B cell (primary cell): ENCODE measurements at regions not wholly inside any gene's neighbourhood (a gene's known extent, or its start where the extent isn't known, plus 50 kb on each side); places are given as distances from the start of the nearest gene placed in this dataset.

Source experiments
- ATAC-seq: fragments of 200-7000 bp; cut with Tn5 transposase; one replicate; pipeline ENCODE4 v1.10.0; 2021; ENCODE audit warnings: low read depth, mild to moderate bottlenecking, moderate number of reproducible peaks, moderate library complexity
- CTCF ChIA-PET: fragments of 350-600 bp; sonication (Branson Sonifier 250); formaldehyde crosslinking; loops from one replicate; lab custom pipeline; 2021; ENCODE audit warnings: antibody characterized with exemption, inconsistent platforms; lab: Charles Lee
- POLR2A ChIA-PET: fragments of 350-600 bp; sonication (Branson Sonifier 250); formaldehyde crosslinking; loops from one replicate; lab custom pipeline; 2021; ENCODE audit warnings: antibody characterized with exemption; lab: Charles Lee
- DNase-seq: peaks from one replicate; pipeline ENCODE4 v3.0.0; 2013
- H2AFZ ChIP-seq: 2 replicates; pipeline ENCODE4 v1.6.1; 2012; ENCODE audit warnings: mild to moderate bottlenecking, low read depth, low read length; ENCODE audit not compliant: insufficient read depth, poor library complexity, severe bottlenecking
- H3K27ac ChIP-seq, 2 donors: 1 replicate in 1 of 2; 2 replicates in 1 of 2; pipeline ENCODE4 v1.5.1; 2012 to 2013; ENCODE audit warnings: low read length in 2 of 2, mild to moderate bottlenecking in 2 of 2, moderate library complexity in 1 of 2
- H3K27me3 ChIP-seq, 4 experiments: fragments of 200-600 bp in 1 of 4; sonication (generic) in 1 of 4; replicated peaks in 1 of 4; 1 replicate in 2 of 4; 2 replicates in 2 of 4; pipeline versions ENCODE4 v1.6.1 to v1.7.0; 2013 to 2016; ENCODE audit warnings: low read length in 3 of 4, mild to moderate bottlenecking in 2 of 4, mixed read lengths in 1 of 4, moderate library complexity in 1 of 4; ENCODE audit not compliant: insufficient read depth in 4 of 4, control insufficient read depth in 3 of 4; ENCODE audit errors: control extremely low read depth in 1 of 4
- H3K36me3 ChIP-seq, 2 experiments: replicated peaks in 1 of 2; 1 replicate in 1 of 2; 2 replicates in 1 of 2; pipeline versions ENCODE4 v1.6.1 to v1.7.1; 2013; ENCODE audit warnings: low read length in 1 of 2; ENCODE audit not compliant: insufficient read depth in 2 of 2, control insufficient read depth in 1 of 2; ENCODE audit errors: control extremely low read depth in 1 of 2, extremely low read depth in 1 of 2
- H3K4me1 ChIP-seq, 2 donors: fragments of 200-600 bp in 1 of 2; sonication (generic) in 1 of 2; 1 replicate in 1 of 2; 2 replicates in 1 of 2; pipeline versions ENCODE4 v1.5.1 to v1.6.1; 2013 to 2017; ENCODE audit warnings: low read length in 2 of 2; ENCODE audit not compliant: control insufficient read depth in 2 of 2, insufficient read depth in 2 of 2
- H3K4me2 ChIP-seq: replicated peaks from 2 replicates; pipeline ENCODE3; 2012; ENCODE audit warnings: mild to moderate bottlenecking, low read depth, low read length; ENCODE audit not compliant: poor library complexity, severe bottlenecking
- H3K4me3 ChIP-seq, 5 experiments: fragments of 200-600 bp in 1 of 5; sonication (generic) in 1 of 5; 1 replicate in 3 of 5; 2 replicates in 2 of 5; pipeline versions ENCODE4 v1.5.1 to v1.7.0; 2011 to 2016; ENCODE audit warnings: low read length in 4 of 5, mild to moderate bottlenecking in 4 of 5, low read depth in 2 of 5, control low read depth in 1 of 5, moderate library complexity in 1 of 5; ENCODE audit not compliant: insufficient read depth in 1 of 5; ENCODE audit errors: control extremely low read depth in 1 of 5, extremely low read depth in 1 of 5
- H3K79me2 ChIP-seq: fragments of 200-600 bp; sonication (generic); one replicate; pipeline ENCODE4 v1.6.0; 2016; ENCODE audit warnings: low read length; ENCODE audit not compliant: control insufficient read depth, insufficient read depth
- H3K9ac ChIP-seq: fragments of 200-600 bp; sonication (generic); 2 replicates; pipeline ENCODE4 v1.6.1; 2017; ENCODE audit warnings: mild to moderate bottlenecking, low read length, moderate library complexity
- H3K9me3 ChIP-seq, 3 donors: one replicate each; pipeline versions ENCODE4 v1.6.1 to v1.7.1; 2013; ENCODE audit warnings: low read length in 2 of 3; ENCODE audit not compliant: control insufficient read depth in 2 of 3, insufficient read depth in 1 of 3; ENCODE audit errors: control extremely low read depth in 1 of 3
- H4K20me1 ChIP-seq: 2 replicates; pipeline ENCODE4 v1.6.0; 2012; ENCODE audit warnings: mild to moderate bottlenecking, low read length; ENCODE audit not compliant: insufficient read depth, control insufficient read depth, poor library complexity, severe bottlenecking
- H3K27ac Mint-ChIP-seq: one replicate; pipeline ENCODE4 v1.8.0; 2021; ENCODE audit warnings: mixed read lengths
- H3K27me3 Mint-ChIP-seq: one replicate; pipeline ENCODE4 v1.8.0; 2021; ENCODE audit warnings: mixed read lengths
- H3K4me1 Mint-ChIP-seq: one replicate; pipeline ENCODE4 v1.8.0; 2021; ENCODE audit warnings: mixed read lengths
- H3K4me3 Mint-ChIP-seq: one replicate; pipeline ENCODE4 v1.8.0; 2021; ENCODE audit warnings: mixed read lengths
- H3K9me3 Mint-ChIP-seq: one replicate; pipeline ENCODE4 v1.8.0; 2022; ENCODE audit warnings: mixed read lengths; ENCODE audit not compliant: insufficient read depth
- CTCF ChIP-seq: fragments of 200-600 bp; IDR thresholded peaks from one replicate; pipeline ENCODE4 v1.8.0; 2022; ENCODE audit warnings: antibody characterized with exemption, mild to moderate bottlenecking
- EZH2 ChIP-seq: IDR thresholded peaks from 2 replicates; pipeline ENCODE4 v1.6.1; 2012; ENCODE audit warnings: borderline replicate concordance, low read depth, mild to moderate bottlenecking, moderate library complexity, low read length; ENCODE audit not compliant: insufficient read depth, poor library complexity, severe bottlenecking
- WGBS: methylation state at CpG from one replicate; pipeline ENCODE4 v1.1.5; 2013; ENCODE audit warnings: missing lambda C conversion rate; ENCODE audit not compliant: insufficient coverage; 5-methylcytosine and 5-hydroxymethylcytosine counted together
- intact Hi-C: fragments of 100-400 bp; cut with micrococcal nuclease; formaldehyde crosslinking; loops from one replicate; pipeline ENCODE4 v1.10.0; 2022

- Histone ChIP-seq H2AFZ (no peak overlapping the region), H3K36me3 (no peaks in the 10 kb centered on the region), H3K27me3 (no peaks in the 10 kb centered on the region), H3K79me2 (no peaks in the 10 kb centered on the region), H3K9me3 (peaks cover 2 to 6% (median 3%) of the 10 kb centered on the region in 3 donors), H3K4me3 (no peak overlapping the region), H3K27ac (no peak overlapping the region), H4K20me1 (no peaks in the 10 kb centered on the region), H3K4me2 (no peak overlapping the region), H3K4me1 (no peaks in the 10 kb centered on the region), H3K9ac (no peak overlapping the region)
- TF ChIP-seq CTCF (no peak), EZH2 (no peak)
- ATAC-seq (no peak), DNase-seq (no peak)
- WGBS: 72% methylated on average over 2 of the region's 2 CpGs
- Mint-ChIP-seq H3K4me1 (no peaks in the 10 kb centered on the region), H3K27me3 (no peaks in the 10 kb centered on the region), H3K4me3 (no peak overlapping the region), H3K9me3 (no peaks in the 10 kb centered on the region), H3K27ac (no peak overlapping the region)
- CTCF ChIA-PET: no interaction called here
- intact Hi-C loops: no loop called here
- POLR2A ChIA-PET: no interaction called here
Observed at GRCh38 chr12:43177276-43177675, 374.7 kb downstream of the ADAMTS20 start.

GRCh38 chr12:43169115-43169681 is 382.8 kb downstream of the ADAMTS20 start:
- H3K4me1 ChIP-seq: no peaks in the 10 kb centered on the region
- DNase-seq (no peak), ATAC-seq (no peak)
- no CpG with 5 or more reads among the region's 3 CpGs for WGBS
- no peak overlapping the region for H3K27ac ChIP-seq
- Mint-ChIP-seq H3K9me3 (no peaks in the 10 kb centered on the region), H3K27me3 (no peaks in the 10 kb centered on the region), H3K27ac (no peak overlapping the region), H3K4me1 (no peaks in the 10 kb centered on the region), H3K4me3 (no peak overlapping the region)
- no peaks in the 10 kb centered on the region for H3K36me3 ChIP-seq
- H3K9me3 ChIP-seq: peaks cover 0 to 3% (median 0%) of the 10 kb centered on the region in 3 donors
- H3K4me3 ChIP-seq: no peak overlapping the region
- no peak overlapping the region for H3K9ac ChIP-seq
- ChIA-PET CTCF (no interaction called here), POLR2A (no interaction called here)
- no peaks in the 10 kb centered on the region for H3K79me2 ChIP-seq
- no peaks in the 10 kb centered on the region for H4K20me1 ChIP-seq
- intact Hi-C loops: no loop called here
- no peak overlapping the region for H3K4me2 ChIP-seq
- TF ChIP-seq CTCF: no peak
- no peak for TF ChIP-seq EZH2
- no peak overlapping the region for H2AFZ ChIP-seq
- H3K27me3 ChIP-seq: no peaks in the 10 kb centered on the region
